Fibroblast of skin of right biceps (primary cell): ENCODE measurements at regions not wholly inside any gene's neighbourhood (a gene's known extent, or its start where the extent isn't known, plus 50 kb on each side); places are given as distances from the start of the nearest gene placed in this dataset.

Experiments
- DNase-seq: peaks from one replicate; pipeline ENCODE4 v3.0.0-alpha.2; 2013

GRCh38 chr12:127538316-127538715 is 728.7 kb upstream of the TMEM132C start:
- no peak for DNase-seq

- DNase-seq, result no peak
These were observed 727.6 kb upstream of the TMEM132C start for GRCh38 chr12:127539226-127539858.

GRCh38 chr12:127542391-127542790 is 724.6 kb upstream of the TMEM132C start:
- DNase-seq, result no peak

GRCh38 chr12:127542931-127543330 is 724.0 kb upstream of the TMEM132C start:
- DNase-seq, result no peak

- no peak for DNase-seq
These were observed 720.1 kb upstream of the TMEM132C start for GRCh38 chr12:127546721-127547505.

GRCh38 chr12:127548123-127548553 is 718.8 kb upstream of the TMEM132C start:
- DNase-seq, result peak; percentile 92

GRCh38 chr12:127550271-127550670 is 716.7 kb upstream of the TMEM132C start:
- DNase-seq, result peak; percentile 90

- DNase-seq, result no peak
These were observed 714.1 kb upstream of the TMEM132C start for GRCh38 chr12:127552838-127553237.

- DNase-seq, result no peak
These were observed 711.9 kb upstream of the TMEM132C start for GRCh38 chr12:127555071-127555470.

- no peak for DNase-seq
These were observed 710.6 kb upstream of the TMEM132C start for GRCh38 chr12:127556231-127556886.

GRCh38 chr12:127558361-127558760 is 708.6 kb upstream of the TMEM132C start:
- DNase-seq, result no peak

- DNase-seq, result peak; percentile 98
These were observed 707.5 kb upstream of the TMEM132C start for GRCh38 chr12:127559349-127560040.

GRCh38 chr12:127560041-127560478 is 706.9 kb upstream of the TMEM132C start:
- DNase-seq, result no peak

GRCh38 chr12:127562816-127563215 is 704.2 kb upstream of the TMEM132C start:
- DNase-seq, result no peak

- DNase-seq, result no peak
These were observed 701.7 kb upstream of the TMEM132C start for GRCh38 chr12:127565241-127565640.

GRCh38 chr12:127567531-127567930 is 699.4 kb upstream of the TMEM132C start:
- DNase-seq, result no peak

- DNase-seq, result no peak
These were observed 696.6 kb upstream of the TMEM132C start for GRCh38 chr12:127570387-127570786.

GRCh38 chr12:127570793-127571360 is 696.1 kb upstream of the TMEM132C start:
- DNase-seq, result peak; percentile 29

GRCh38 chr12:127571578-127571977 is 695.4 kb upstream of the TMEM132C start:
- no peak for DNase-seq

GRCh38 chr12:127579446-127579845 is 687.5 kb upstream of the TMEM132C start:
- no peak for DNase-seq

GRCh38 chr12:127582074-127582473 is 684.9 kb upstream of the TMEM132C start:
- peak; percentile 28 for DNase-seq

- peak; percentile 22 for DNase-seq
These were observed 683.9 kb upstream of the TMEM132C start for GRCh38 chr12:127583041-127583440.

- peak; percentile 90 for DNase-seq
These were observed 678.7 kb upstream of the TMEM132C start for GRCh38 chr12:127588249-127588648.
